Chondrocyte (in vitro differentiated cells): ENCODE measurements at regions not wholly inside any gene's neighbourhood (a gene's known extent, or its start where the extent isn't known, plus 50 kb on each side); places are given as distances from the start of the nearest gene placed in this dataset.

Experiments
- DNase-seq: peaks from one replicate; pipeline ENCODE4 v3.0.0; 2021; ENCODE audit warnings: mixed read lengths, low spot score
- H3K27ac Mint-ChIP-seq: one replicate; pipeline ENCODE4 v1.8.0; 2021; ENCODE audit warnings: mild to moderate bottlenecking, moderate library complexity, mixed read lengths; ENCODE audit not compliant: unreplicated experiment
- H3K27me3 Mint-ChIP-seq: 2 replicates; pipeline ENCODE4 v1.8.0; 2021; ENCODE audit warnings: low read depth, mixed read lengths
- H3K36me3 Mint-ChIP-seq: 2 replicates; pipeline ENCODE4 v1.8.0; 2021; ENCODE audit warnings: low read depth, mixed read lengths
- H3K4me1 Mint-ChIP-seq: 2 replicates; pipeline ENCODE4 v1.8.0; 2021; ENCODE audit warnings: low read depth, mild to moderate bottlenecking, mixed read lengths
- H3K4me3 Mint-ChIP-seq: one replicate; pipeline ENCODE4 v1.8.0; 2021; ENCODE audit warnings: mild to moderate bottlenecking, moderate library complexity, mixed read lengths; ENCODE audit not compliant: unreplicated experiment
- H3K9me3 Mint-ChIP-seq: 2 replicates; pipeline ENCODE4 v1.8.0; 2021; ENCODE audit warnings: low read depth, mixed read lengths
- TF ChIP-seq, protein P1 (sequence below): fragments of 200-600 bp; sonication (generic); IDR thresholded peaks from 2 replicates; pipeline ENCODE4 v1.5.0; 2021; ENCODE audit warnings: antibody characterized with exemption, mild to moderate bottlenecking, moderate library complexity

GRCh38 chr9:13568405-13568804, 288.9 kb upstream of the MPDZ start:
- TF ChIP-seq, protein P1, sequence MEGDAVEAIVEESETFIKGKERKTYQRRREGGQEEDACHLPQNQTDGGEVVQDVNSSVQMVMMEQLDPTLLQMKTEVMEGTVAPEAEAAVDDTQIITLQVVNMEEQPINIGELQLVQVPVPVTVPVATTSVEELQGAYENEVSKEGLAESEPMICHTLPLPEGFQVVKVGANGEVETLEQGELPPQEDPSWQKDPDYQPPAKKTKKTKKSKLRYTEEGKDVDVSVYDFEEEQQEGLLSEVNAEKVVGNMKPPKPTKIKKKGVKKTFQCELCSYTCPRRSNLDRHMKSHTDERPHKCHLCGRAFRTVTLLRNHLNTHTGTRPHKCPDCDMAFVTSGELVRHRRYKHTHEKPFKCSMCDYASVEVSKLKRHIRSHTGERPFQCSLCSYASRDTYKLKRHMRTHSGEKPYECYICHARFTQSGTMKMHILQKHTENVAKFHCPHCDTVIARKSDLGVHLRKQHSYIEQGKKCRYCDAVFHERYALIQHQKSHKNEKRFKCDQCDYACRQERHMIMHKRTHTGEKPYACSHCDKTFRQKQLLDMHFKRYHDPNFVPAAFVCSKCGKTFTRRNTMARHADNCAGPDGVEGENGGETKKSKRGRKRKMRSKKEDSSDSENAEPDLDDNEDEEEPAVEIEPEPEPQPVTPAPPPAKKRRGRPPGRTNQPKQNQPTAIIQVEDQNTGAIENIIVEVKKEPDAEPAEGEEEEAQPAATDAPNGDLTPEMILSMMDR, result no peak
- Mint-ChIP-seq H3K27me3 (no peaks in the 10 kb centered on the region), H3K27ac (peak overlapping the region; percentile 83), H3K4me3 (peak overlapping the region; percentile 64), H3K36me3 (no peaks in the 10 kb centered on the region), H3K9me3 (no peaks in the 10 kb centered on the region), H3K4me1 (peaks cover 34% of the 10 kb centered on the region)
- no peak for DNase-seq

GRCh38 chr9:13567833-13568232, 288.3 kb upstream of the MPDZ start:
- Mint-ChIP-seq H3K4me1 (peaks cover 34% of the 10 kb centered on the region), H3K27me3 (no peaks in the 10 kb centered on the region), H3K4me3 (no peak overlapping the region), H3K9me3 (no peaks in the 10 kb centered on the region), H3K36me3 (no peaks in the 10 kb centered on the region), H3K27ac (peak overlapping the region; percentile 34)
- no peak for DNase-seq
- TF ChIP-seq, protein P1, result no peak

DNA sequence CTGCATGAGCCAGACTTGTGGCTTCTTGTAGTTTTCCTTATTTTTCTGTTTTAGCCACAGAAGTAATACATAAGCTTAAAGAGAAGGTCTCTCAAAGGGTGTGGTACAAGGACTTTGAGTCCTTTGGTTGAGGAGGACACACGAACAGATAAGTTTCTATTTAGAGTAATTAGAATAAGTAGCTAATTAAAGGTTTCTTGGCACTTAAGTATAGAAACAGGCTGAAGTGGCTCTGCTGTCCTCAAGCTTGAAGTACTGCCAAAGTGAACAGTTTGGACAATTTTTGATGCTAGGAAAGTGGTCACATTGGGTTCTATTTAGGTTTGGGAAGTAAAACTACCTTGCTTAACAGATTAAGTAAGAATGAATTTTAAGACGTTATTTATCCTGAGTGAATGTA, 278.3 kb upstream of the MPDZ start:
- TF ChIP-seq, protein P1, result no peak
- no peak for DNase-seq
- no peaks in the 10 kb centered on the region for H3K9me3 Mint-ChIP-seq
- no peak overlapping the region for H3K4me3 Mint-ChIP-seq
- no peaks in the 10 kb centered on the region for H3K36me3 Mint-ChIP-seq
- peaks cover 3% of the 10 kb centered on the region for H3K4me1 Mint-ChIP-seq
- H3K27ac Mint-ChIP-seq, result no peak overlapping the region
- no peaks in the 10 kb centered on the region for H3K27me3 Mint-ChIP-seq

- Mint-ChIP-seq H3K4me1 (peaks cover 3% of the 10 kb centered on the region), H3K4me3 (no peak overlapping the region), H3K27ac (no peak overlapping the region), H3K36me3 (no peaks in the 10 kb centered on the region), H3K27me3 (no peaks in the 10 kb centered on the region), H3K9me3 (no peaks in the 10 kb centered on the region)
- TF ChIP-seq, protein P1, result no peak
- DNase-seq, result no peak
Observed at GRCh38 chr9:13556656-13557055, 277.2 kb upstream of the MPDZ start.

- TF ChIP-seq, protein P1, result no peak
- Mint-ChIP-seq H3K27me3 (no peaks in the 10 kb centered on the region), H3K9me3 (peaks cover 5% of the 10 kb centered on the region), H3K36me3 (peaks cover 4% of the 10 kb centered on the region), H3K4me3 (no peak overlapping the region), H3K27ac (no peak overlapping the region), H3K4me1 (peaks cover 3% of the 10 kb centered on the region)
- no peak for DNase-seq
Observed at GRCh38 chr9:13555989-13556500, 276.6 kb upstream of the MPDZ start.
